ENCODE measurements at regions not wholly inside any gene's neighbourhood (a gene's known extent, or its start where the extent isn't known, plus 50 kb on each side); places are given as distances from the start of the nearest gene placed in this dataset.
A peak's percentile ranks its signal among the peaks of the same experiment; 100 is the strongest.

GRCh38 chr1:204806943-204807687 is 63.5 kb upstream of the NFASC start (continued):
- TF ChIP-seq POGZ (CRISPR knock-in tag; IDR thresholded peaks at IDR 0.05), result peak; percentile 71
- TF ChIP-seq ZNF598 (CRISPR knock-in tag; IDR thresholded peaks at IDR 0.05; ENCODE audit: borderline replicate concordance), result 0 out of 2 replicates have a peak, but pooled peaks have one; percentile 84
- TF ChIP-seq, protein P1, sequence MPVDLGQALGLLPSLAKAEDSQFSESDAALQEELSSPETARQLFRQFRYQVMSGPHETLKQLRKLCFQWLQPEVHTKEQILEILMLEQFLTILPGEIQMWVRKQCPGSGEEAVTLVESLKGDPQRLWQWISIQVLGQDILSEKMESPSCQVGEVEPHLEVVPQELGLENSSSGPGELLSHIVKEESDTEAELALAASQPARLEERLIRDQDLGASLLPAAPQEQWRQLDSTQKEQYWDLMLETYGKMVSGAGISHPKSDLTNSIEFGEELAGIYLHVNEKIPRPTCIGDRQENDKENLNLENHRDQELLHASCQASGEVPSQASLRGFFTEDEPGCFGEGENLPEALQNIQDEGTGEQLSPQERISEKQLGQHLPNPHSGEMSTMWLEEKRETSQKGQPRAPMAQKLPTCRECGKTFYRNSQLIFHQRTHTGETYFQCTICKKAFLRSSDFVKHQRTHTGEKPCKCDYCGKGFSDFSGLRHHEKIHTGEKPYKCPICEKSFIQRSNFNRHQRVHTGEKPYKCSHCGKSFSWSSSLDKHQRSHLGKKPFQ (CRISPR knock-in tag; IDR thresholded peaks at IDR 0.05; ENCODE audit: insufficient replicate concordance), result peak; percentile 25
- TF ChIP-seq TERF1 (CRISPR knock-in tag; IDR thresholded peaks at IDR 0.05), result no peak
- TF ChIP-seq CEBPB (IDR thresholded peaks at IDR 0.05; ENCODE audit: borderline replicate concordance, low read depth, low read length), result no peak
- 0 out of 4 replicates have a peak, but pooled peaks of 1 of the 2 experiments have one; percentile 25 for TF ChIP-seq KLF16 (CRISPR knock-in tag; IDR thresholded peaks at IDR 0.05)
- peak; percentile 78 for TF ChIP-seq STAG1 (CRISPR knock-in tag; IDR thresholded peaks at IDR 0.05)
- TF ChIP-seq ZNF263 (CRISPR knock-in tag; IDR thresholded peaks at IDR 0.05), result peak; percentile 49; the same call in 1 of the 2 replicates
- TF ChIP-seq ZNF687 (CRISPR knock-in tag; IDR thresholded peaks at IDR 0.05), result peak; percentile 70; the same call in 1 of the 2 replicates
- TF ChIP-seq ZNF230 (CRISPR knock-in tag; IDR thresholded peaks at IDR 0.05), result peak; percentile 78; the same call in 1 of the 2 replicates
- TF ChIP-seq ZSCAN30 (CRISPR knock-in tag; IDR thresholded peaks at IDR 0.05), result 0 out of 2 replicates have a peak, but pooled peaks have one; percentile 38
- TF ChIP-seq, protein P2, sequence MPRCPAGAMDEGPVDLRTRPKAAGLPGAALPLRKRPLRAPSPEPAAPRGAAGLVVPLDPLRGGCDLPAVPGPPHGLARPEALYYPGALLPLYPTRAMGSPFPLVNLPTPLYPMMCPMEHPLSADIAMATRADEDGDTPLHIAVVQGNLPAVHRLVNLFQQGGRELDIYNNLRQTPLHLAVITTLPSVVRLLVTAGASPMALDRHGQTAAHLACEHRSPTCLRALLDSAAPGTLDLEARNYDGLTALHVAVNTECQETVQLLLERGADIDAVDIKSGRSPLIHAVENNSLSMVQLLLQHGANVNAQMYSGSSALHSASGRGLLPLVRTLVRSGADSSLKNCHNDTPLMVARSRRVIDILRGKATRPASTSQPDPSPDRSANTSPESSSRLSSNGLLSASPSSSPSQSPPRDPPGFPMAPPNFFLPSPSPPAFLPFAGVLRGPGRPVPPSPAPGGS (CRISPR knock-in tag; IDR thresholded peaks at IDR 0.05), result 0 out of 2 replicates have a peak, but pooled peaks have one; percentile 40
- peak; percentile 68 for TF ChIP-seq ASH2L (IDR thresholded peaks at IDR 0.05; ENCODE audit: insufficient read length, low read depth, low read length)
- TF ChIP-seq YEATS4 (CRISPR knock-in tag; IDR thresholded peaks at IDR 0.05; ENCODE audit: borderline replicate concordance), result peak; percentile 36; the same call in 1 of the 2 replicates
- no peak for TF ChIP-seq ZNF205 (CRISPR knock-in tag; IDR thresholded peaks at IDR 0.05)
- TF ChIP-seq ZNF264 (CRISPR knock-in tag; IDR thresholded peaks at IDR 0.05), result 0 out of 2 replicates have a peak, but pooled peaks have one; percentile 20
- TF ChIP-seq TFDP2 (CRISPR knock-in tag; IDR thresholded peaks at IDR 0.05), result peak; percentile 36; the same call in 1 of the 2 replicates
